ENCODE measurements at regions not wholly inside any gene's neighbourhood (a gene's known extent, or its start where the extent isn't known, plus 50 kb on each side); places are given as distances from the start of the nearest gene placed in this dataset.
"Not testable (repeated sequence)": the region's sequence is repeated elsewhere in the genome, so short reads cannot be mapped to it uniquely, and the experiment has no call there.

- Mint-ChIP-seq H3K27ac (no peak overlapping the region), H3K4me3 (no peak overlapping the region), H3K9me3 (no peaks in the 10 kb centered on the region), H3K27me3 (peaks cover 12% of the 10 kb centered on the region), H3K4me1 (no peaks in the 10 kb centered on the region), H3K36me3 (no peaks in the 10 kb centered on the region)
Measured at GRCh38 chr3:14266361-14266760, 87.7 kb downstream of the LSM3 start.

- no peak overlapping the region for H3K27ac Mint-ChIP-seq
- peaks cover 6% of the 10 kb centered on the region for H3K27me3 Mint-ChIP-seq
- no peaks in the 10 kb centered on the region for H3K4me1 Mint-ChIP-seq
- H3K9me3 Mint-ChIP-seq = no peaks in the 10 kb centered on the region
- no peaks in the 10 kb centered on the region for H3K36me3 Mint-ChIP-seq
- no peak overlapping the region for H3K4me3 Mint-ChIP-seq
Measured at GRCh38 chr3:14267976-14268375, 89.4 kb downstream of the LSM3 start.

- H3K4me1 Mint-ChIP-seq = no peaks in the 10 kb centered on the region
- H3K27ac Mint-ChIP-seq = no peak overlapping the region
- peaks cover 4% of the 10 kb centered on the region for H3K27me3 Mint-ChIP-seq
- H3K4me3 Mint-ChIP-seq = no peak overlapping the region
- no peaks in the 10 kb centered on the region for H3K9me3 Mint-ChIP-seq
- H3K36me3 Mint-ChIP-seq = no peaks in the 10 kb centered on the region
Measured at GRCh38 chr3:14268897-14269296, 90.3 kb downstream of the LSM3 start.

- not testable (repeated sequence) for H3K27ac Mint-ChIP-seq, H3K27me3 Mint-ChIP-seq, H3K36me3 Mint-ChIP-seq, H3K4me1 Mint-ChIP-seq, H3K9me3 Mint-ChIP-seq, H3K4me3 Mint-ChIP-seq
Measured at GRCh38 chr3:14272041-14272958, 93.7 kb downstream of the LSM3 start.

GRCh38 chr3:14272959-14273560, 94.4 kb downstream of the LSM3 start:
- not testable (repeated sequence) for H3K36me3 Mint-ChIP-seq, H3K9me3 Mint-ChIP-seq, H3K27ac Mint-ChIP-seq, H3K4me1 Mint-ChIP-seq, H3K4me3 Mint-ChIP-seq, H3K27me3 Mint-ChIP-seq

GRCh38 chr3:14273901-14274611, 95.4 kb downstream of the LSM3 start:
- no peaks in the 10 kb centered on the region for H3K9me3 Mint-ChIP-seq
- no peak overlapping the region for H3K4me3 Mint-ChIP-seq
- H3K4me1 Mint-ChIP-seq = no peaks in the 10 kb centered on the region
- peaks cover 2% of the 10 kb centered on the region for H3K36me3 Mint-ChIP-seq
- H3K27ac Mint-ChIP-seq = no peak overlapping the region
- H3K27me3 Mint-ChIP-seq = no peaks in the 10 kb centered on the region

- no peak overlapping the region for H3K27ac Mint-ChIP-seq
- peaks cover 2% of the 10 kb centered on the region for H3K36me3 Mint-ChIP-seq
- no peaks in the 10 kb centered on the region for H3K27me3 Mint-ChIP-seq
- H3K9me3 Mint-ChIP-seq = no peaks in the 10 kb centered on the region
- H3K4me3 Mint-ChIP-seq = no peak overlapping the region
- H3K4me1 Mint-ChIP-seq = no peaks in the 10 kb centered on the region
Measured at GRCh38 chr3:14274612-14274936, 96.0 kb downstream of the LSM3 start.

- Mint-ChIP-seq H3K27me3 (no peaks in the 10 kb centered on the region), H3K36me3 (peaks cover 2% of the 10 kb centered on the region), H3K4me3 (no peak overlapping the region), H3K9me3 (no peaks in the 10 kb centered on the region), H3K4me1 (no peaks in the 10 kb centered on the region), H3K27ac (no peak overlapping the region)
Measured at GRCh38 chr3:14274999-14275961, 96.7 kb downstream of the LSM3 start.

- H3K4me1 Mint-ChIP-seq = no peaks in the 10 kb centered on the region
- H3K27me3 Mint-ChIP-seq = no peaks in the 10 kb centered on the region
- H3K27ac Mint-ChIP-seq = no peak overlapping the region
- no peak overlapping the region for H3K4me3 Mint-ChIP-seq
- H3K36me3 Mint-ChIP-seq = peaks cover 2% of the 10 kb centered on the region
- H3K9me3 Mint-ChIP-seq = no peaks in the 10 kb centered on the region
Measured at GRCh38 chr3:14275962-14276909, 97.6 kb downstream of the LSM3 start.

- Mint-ChIP-seq H3K27me3 (peaks cover 2% of the 10 kb centered on the region), H3K4me3 (no peak overlapping the region), H3K4me1 (no peaks in the 10 kb centered on the region), H3K27ac (no peak overlapping the region), H3K36me3 (peaks cover 2% of the 10 kb centered on the region), H3K9me3 (no peaks in the 10 kb centered on the region)
Measured at GRCh38 chr3:14277557-14277956, 98.9 kb downstream of the LSM3 start.

- Mint-ChIP-seq H3K27me3 (peaks cover 2% of the 10 kb centered on the region), H3K9me3 (no peaks in the 10 kb centered on the region), H3K27ac (no peak overlapping the region), H3K36me3 (peaks cover 2% of the 10 kb centered on the region), H3K4me3 (no peak overlapping the region), H3K4me1 (no peaks in the 10 kb centered on the region)
Measured at GRCh38 chr3:14278265-14278798, 99.7 kb downstream of the LSM3 start.

- Mint-ChIP-seq H3K9me3 (no peaks in the 10 kb centered on the region), H3K27me3 (peaks cover 2% of the 10 kb centered on the region), H3K4me1 (no peaks in the 10 kb centered on the region), H3K4me3 (no peak overlapping the region), H3K36me3 (peaks cover 2% of the 10 kb centered on the region), H3K27ac (no peak overlapping the region)
Measured at GRCh38 chr3:14278799-14279625, 100.4 kb downstream of the LSM3 start.

- Mint-ChIP-seq H3K27ac (no peak overlapping the region), H3K4me1 (no peaks in the 10 kb centered on the region), H3K4me3 (no peak overlapping the region)
Measured at GRCh38 chr3:14279626-14280061, 101.0 kb downstream of the LSM3 start.

More at GRCh38 chr3:14279626-14280061, 101.0 kb downstream of the LSM3 start:
- peaks cover 2% of the 10 kb centered on the region for H3K27me3 Mint-ChIP-seq
- peaks cover 2% of the 10 kb centered on the region for H3K36me3 Mint-ChIP-seq
- no peaks in the 10 kb centered on the region for H3K9me3 Mint-ChIP-seq
